Prostate gland (tissue), 2 donors: ENCODE measurements at regions not wholly inside any gene's neighbourhood (a gene's known extent, or its start where the extent isn't known, plus 50 kb on each side); places are given as distances from the start of the nearest gene placed in this dataset.

Experiments
- POLR2A ChIP-seq: fragments of 450-650 bp; IDR thresholded peaks from one replicate; pipeline ENCODE4 v1.6.1; 2016; ENCODE audit warnings: antibody characterized with exemption, mild to moderate bottlenecking
- TF ChIP-seq, protein P1 (sequence below), 4 experiments: fragments of 200-600 bp in 2 of 4; fragments of 450-650 bp in 2 of 4; sonication (generic) in 2 of 4; IDR thresholded peaks; 1 replicate in 3 of 4; 2 replicates in 1 of 4; pipeline ENCODE4 v1.5.1; 2016 to 2019; ENCODE audit warnings: antibody characterized with exemption in 4 of 4, mild to moderate bottlenecking in 2 of 4, moderate library complexity in 2 of 4

DNA sequence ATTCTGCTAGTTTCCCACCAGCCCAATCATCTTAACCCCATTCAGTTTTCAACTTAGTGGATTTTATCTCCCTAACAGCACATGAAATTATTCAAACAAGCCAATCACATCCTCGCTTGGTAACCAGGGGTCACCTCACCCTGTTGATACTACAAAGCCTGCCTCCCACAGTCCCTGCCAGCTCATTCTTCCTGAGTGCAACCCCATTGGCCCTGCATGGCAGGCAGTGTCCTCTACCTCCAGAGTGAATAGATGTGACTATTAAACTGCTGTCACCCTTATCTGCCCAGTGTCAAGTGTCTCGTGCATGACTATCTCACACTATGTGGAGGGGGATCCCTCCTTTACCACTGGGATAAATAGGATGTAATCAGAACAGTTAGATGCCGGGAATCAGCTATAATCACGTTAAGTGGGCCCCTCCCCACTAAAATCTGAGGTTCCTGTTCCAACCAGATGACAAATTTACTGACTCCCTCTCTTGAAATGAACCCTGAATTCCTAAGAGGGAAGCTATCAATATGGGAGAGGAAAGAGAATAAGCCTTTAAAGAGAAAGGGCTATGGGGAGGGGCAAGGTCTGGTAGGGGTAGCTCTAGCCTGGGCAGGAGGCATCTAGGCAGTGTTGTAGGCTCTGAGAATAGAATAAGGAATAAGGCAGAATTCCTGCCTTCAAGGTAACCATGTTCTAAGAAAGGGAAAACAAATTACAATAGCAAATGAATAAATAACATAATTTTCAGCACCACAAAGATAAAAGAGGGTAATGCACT lies 155.9 kb downstream of the SLC30A10 start:
- TF ChIP-seq, protein P1, sequence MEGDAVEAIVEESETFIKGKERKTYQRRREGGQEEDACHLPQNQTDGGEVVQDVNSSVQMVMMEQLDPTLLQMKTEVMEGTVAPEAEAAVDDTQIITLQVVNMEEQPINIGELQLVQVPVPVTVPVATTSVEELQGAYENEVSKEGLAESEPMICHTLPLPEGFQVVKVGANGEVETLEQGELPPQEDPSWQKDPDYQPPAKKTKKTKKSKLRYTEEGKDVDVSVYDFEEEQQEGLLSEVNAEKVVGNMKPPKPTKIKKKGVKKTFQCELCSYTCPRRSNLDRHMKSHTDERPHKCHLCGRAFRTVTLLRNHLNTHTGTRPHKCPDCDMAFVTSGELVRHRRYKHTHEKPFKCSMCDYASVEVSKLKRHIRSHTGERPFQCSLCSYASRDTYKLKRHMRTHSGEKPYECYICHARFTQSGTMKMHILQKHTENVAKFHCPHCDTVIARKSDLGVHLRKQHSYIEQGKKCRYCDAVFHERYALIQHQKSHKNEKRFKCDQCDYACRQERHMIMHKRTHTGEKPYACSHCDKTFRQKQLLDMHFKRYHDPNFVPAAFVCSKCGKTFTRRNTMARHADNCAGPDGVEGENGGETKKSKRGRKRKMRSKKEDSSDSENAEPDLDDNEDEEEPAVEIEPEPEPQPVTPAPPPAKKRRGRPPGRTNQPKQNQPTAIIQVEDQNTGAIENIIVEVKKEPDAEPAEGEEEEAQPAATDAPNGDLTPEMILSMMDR (IDR thresholded peaks at IDR 0.05): no peak
- TF ChIP-seq POLR2A: no peak
